ENCODE measurements at regions not wholly inside any gene's neighbourhood (a gene's known extent, or its start where the extent isn't known, plus 50 kb on each side); places are given as distances from the start of the nearest gene placed in this dataset.

DNA sequence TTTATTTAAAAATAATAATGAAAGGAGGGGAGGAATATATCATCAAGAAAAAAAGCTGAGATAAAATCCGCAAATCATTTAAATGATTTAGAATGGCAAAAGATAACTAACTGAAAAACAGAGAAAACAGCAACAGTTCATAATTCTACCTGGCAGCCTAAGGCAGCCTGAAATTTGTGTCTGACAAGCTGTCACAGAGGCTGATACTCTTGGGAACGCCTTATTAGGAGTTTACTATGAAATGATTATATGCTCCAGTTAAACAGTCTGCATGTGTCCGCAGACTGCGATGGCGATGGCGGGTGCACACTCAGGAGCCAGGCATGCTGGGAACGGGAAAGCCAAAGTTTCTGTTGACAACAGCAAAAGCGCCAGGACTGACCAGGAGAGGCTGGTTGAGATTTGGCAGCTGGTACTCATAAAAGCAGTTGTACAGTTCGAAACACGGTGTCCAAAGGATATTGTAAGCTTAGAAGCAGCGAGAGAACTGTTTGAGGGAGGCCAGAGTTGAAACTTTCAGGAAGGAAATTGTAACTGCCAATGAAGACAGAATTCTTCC, 172.9 kb upstream of the MPPED2 start:
- no peaks in the 10 kb centered on the region for H3K36me3 Mint-ChIP-seq (ENCODE audit: low read depth, unreplicated experiment)
- Histone ChIP-seq H3K4me2 (ENCODE audit: low read length) (no peak overlapping the region), H2AFZ (ENCODE audit: low read depth, low read length) (no peak overlapping the region), H3K79me2 (ENCODE audit: insufficient read depth, low read length) (no peaks in the 10 kb centered on the region), H3K9ac (ENCODE audit: low read length) (no peak overlapping the region), H3K9me3 (ENCODE audit: insufficient read depth, low read depth, low read length) (peaks cover 3% of the 10 kb centered on the region), H3K4me3 (ENCODE audit: insufficient read depth, low read depth, low read length) (no peak overlapping the region), H3K4me1 (ENCODE audit: insufficient read depth, low read length) (no peaks in the 10 kb centered on the region), H3K36me3 (ENCODE audit: insufficient read depth, low read length) (no peaks in the 10 kb centered on the region), H4K20me1 (ENCODE audit: insufficient read depth, low read length) (no peaks in the 10 kb centered on the region), H3K27ac (ENCODE audit: low read depth, low read length) (no peak overlapping the region), H3K27me3 (ENCODE audit: insufficient read depth, low read length) (no peaks in the 10 kb centered on the region)
- TF ChIP-seq EZH2 (IDR thresholded peaks at IDR 0.05; ENCODE audit: insufficient read depth, low read length) = no peak
- no peak for TF ChIP-seq CTCF (IDR thresholded peaks at IDR 0.05; ENCODE audit: insufficient read depth, low read depth, low read length)
- FAIRE-seq (no peak), DNase-seq (ENCODE audit: low read depth) (no peak)
- H3K27me3 Mint-ChIP-seq (ENCODE audit: low read depth, unreplicated experiment) = no peaks in the 10 kb centered on the region
- H3K9me3 Mint-ChIP-seq (ENCODE audit: unreplicated experiment) = peaks cover 5% of the 10 kb centered on the region
- H3K4me1 Mint-ChIP-seq (ENCODE audit: low read depth, unreplicated experiment) = peaks cover 10% of the 10 kb centered on the region
- H3K4me3 Mint-ChIP-seq (ENCODE audit: unreplicated experiment) = no peak overlapping the region
- no peak overlapping the region for H3K27ac Mint-ChIP-seq (ENCODE audit: unreplicated experiment)

- Mint-ChIP-seq H3K9me3 (ENCODE audit: unreplicated experiment) (peaks cover 5% of the 10 kb centered on the region), H3K27me3 (ENCODE audit: low read depth, unreplicated experiment) (no peaks in the 10 kb centered on the region), H3K36me3 (ENCODE audit: low read depth, unreplicated experiment) (no peaks in the 10 kb centered on the region), H3K27ac (ENCODE audit: unreplicated experiment) (no peak overlapping the region), H3K4me3 (ENCODE audit: unreplicated experiment) (no peak overlapping the region), H3K4me1 (ENCODE audit: low read depth, unreplicated experiment) (peaks cover 10% of the 10 kb centered on the region)
- H2AFZ ChIP-seq (ENCODE audit: low read depth, low read length) = no peak overlapping the region
- H3K79me2 ChIP-seq (ENCODE audit: insufficient read depth, low read length) = no peaks in the 10 kb centered on the region
- peaks cover 3% of the 10 kb centered on the region for H3K9me3 ChIP-seq (ENCODE audit: insufficient read depth, low read depth, low read length)
- H3K4me1 ChIP-seq (ENCODE audit: insufficient read depth, low read length) = no peaks in the 10 kb centered on the region
- no peak overlapping the region for H3K4me2 ChIP-seq (ENCODE audit: low read length)
- H3K27ac ChIP-seq (ENCODE audit: low read depth, low read length) = no peak overlapping the region
- no peaks in the 10 kb centered on the region for H3K27me3 ChIP-seq (ENCODE audit: insufficient read depth, low read length)
- DNase-seq (ENCODE audit: low read depth) (no peak), FAIRE-seq (no peak)
- H3K36me3 ChIP-seq (ENCODE audit: insufficient read depth, low read length) = no peaks in the 10 kb centered on the region
- H3K9ac ChIP-seq (ENCODE audit: low read length) = no peak overlapping the region
- H3K4me3 ChIP-seq (ENCODE audit: insufficient read depth, low read depth, low read length) = no peak overlapping the region
- H4K20me1 ChIP-seq (ENCODE audit: insufficient read depth, low read length) = no peaks in the 10 kb centered on the region
- TF ChIP-seq EZH2 (IDR thresholded peaks at IDR 0.05; ENCODE audit: insufficient read depth, low read length) = no peak
- no peak for TF ChIP-seq CTCF (IDR thresholded peaks at IDR 0.05; ENCODE audit: insufficient read depth, low read depth, low read length)
Measured at GRCh38 chr11:30758518-30758917, 172.4 kb upstream of the MPPED2 start.

DNA sequence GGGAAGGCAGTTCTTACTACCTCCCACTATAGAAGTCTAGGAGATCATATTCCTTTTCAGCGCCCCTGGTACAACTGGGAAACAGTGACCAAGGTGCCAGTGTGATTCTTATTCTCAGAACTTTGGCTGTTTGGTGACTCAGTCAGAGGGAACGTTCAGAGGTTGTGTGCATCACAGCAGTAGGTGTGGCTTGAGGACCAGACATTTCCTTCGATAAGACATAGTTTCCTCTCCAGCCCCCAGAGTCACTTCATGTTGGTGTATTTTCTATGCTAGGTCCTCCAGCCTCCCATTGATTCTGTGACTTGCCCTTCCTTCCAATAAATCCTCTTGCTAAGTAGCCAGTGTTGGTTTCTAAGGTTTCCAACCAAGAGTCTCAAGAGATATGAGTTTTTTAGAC, 171.9 kb upstream of the MPPED2 start:
- no peaks in the 10 kb centered on the region for H3K36me3 Mint-ChIP-seq (ENCODE audit: low read depth, unreplicated experiment)
- H3K9me3 ChIP-seq (ENCODE audit: insufficient read depth, low read depth, low read length) = no peaks in the 10 kb centered on the region

More for the DNA sequence above, 171.9 kb upstream of the MPPED2 start:
- FAIRE-seq = no peak
- no peak overlapping the region for H3K9ac ChIP-seq (ENCODE audit: low read length)
- no peak for DNase-seq (ENCODE audit: low read depth)
- no peak for TF ChIP-seq EZH2 (IDR thresholded peaks at IDR 0.05; ENCODE audit: insufficient read depth, low read length)
- TF ChIP-seq CTCF (IDR thresholded peaks at IDR 0.05; ENCODE audit: insufficient read depth, low read depth, low read length) = no peak
- no peaks in the 10 kb centered on the region for H3K79me2 ChIP-seq (ENCODE audit: insufficient read depth, low read length)
- H3K27ac Mint-ChIP-seq (ENCODE audit: unreplicated experiment) = peak overlapping the region; percentile 55
- H3K4me1 ChIP-seq (ENCODE audit: insufficient read depth, low read length) = no peaks in the 10 kb centered on the region
- no peak overlapping the region for H3K27ac ChIP-seq (ENCODE audit: low read depth, low read length)
- H3K4me3 Mint-ChIP-seq (ENCODE audit: unreplicated experiment) = no peak overlapping the region
- H3K27me3 Mint-ChIP-seq (ENCODE audit: low read depth, unreplicated experiment) = no peaks in the 10 kb centered on the region
- H3K27me3 ChIP-seq (ENCODE audit: insufficient read depth, low read length) = no peaks in the 10 kb centered on the region
- no peaks in the 10 kb centered on the region for H3K36me3 ChIP-seq (ENCODE audit: insufficient read depth, low read length)
- H2AFZ ChIP-seq (ENCODE audit: low read depth, low read length) = no peak overlapping the region
- no peak overlapping the region for H3K4me2 ChIP-seq (ENCODE audit: low read length)
- peaks cover 10% of the 10 kb centered on the region for H3K4me1 Mint-ChIP-seq (ENCODE audit: low read depth, unreplicated experiment)
- no peaks in the 10 kb centered on the region for H4K20me1 ChIP-seq (ENCODE audit: insufficient read depth, low read length)
- H3K4me3 ChIP-seq (ENCODE audit: insufficient read depth, low read depth, low read length) = no peak overlapping the region
- H3K9me3 Mint-ChIP-seq (ENCODE audit: unreplicated experiment) = peaks cover 5% of the 10 kb centered on the region
